NK-92 treated with Interleukin-12 subunit alpha and Interleukin-12 subunit beta, amount 100 ng/mL, for 24 hours (cell line): ENCODE measurements at regions not wholly inside any gene's neighbourhood (a gene's known extent, or its start where the extent isn't known, plus 50 kb on each side); places are given as distances from the start of the nearest gene placed in this dataset.
"Not testable (repeated sequence)": the region's sequence is repeated elsewhere in the genome, so short reads cannot be mapped to it uniquely, and the experiment has no call there.

Experiments used
- DNase-seq: peaks from one replicate; lab custom pipeline; 2025; lab: John Stamatoyannopoulos, UW

GRCh38 chr4:128454281-128454871 is 166.8 kb upstream of the PGRMC2 start:
- DNase-seq: peak; percentile 11

- DNase-seq: no peak
These were observed 164.8 kb upstream of the PGRMC2 start for GRCh38 chr4:128452415-128452814.

GRCh38 chr4:128451270-128451905 is 163.8 kb upstream of the PGRMC2 start:
- DNase-seq: no peak

- no peak for DNase-seq
These were observed 162.9 kb upstream of the PGRMC2 start for GRCh38 chr4:128450326-128451120.

- no peak for DNase-seq
These were observed 161.6 kb upstream of the PGRMC2 start for GRCh38 chr4:128449251-128449650.

- no peak for DNase-seq
These were observed 157.1 kb upstream of the PGRMC2 start for GRCh38 chr4:128444544-128445302.

GRCh38 chr4:128440923-128441322 is 153.3 kb upstream of the PGRMC2 start:
- no peak for DNase-seq

- DNase-seq: not testable (repeated sequence)
These were observed 149.4 kb upstream of the PGRMC2 start for GRCh38 chr4:128437023-128437422.

- not testable (repeated sequence) for DNase-seq
These were observed 141.5 kb upstream of the PGRMC2 start for GRCh38 chr4:128429023-128429613.

GRCh38 chr4:128428397-128428796 is 140.8 kb upstream of the PGRMC2 start:
- DNase-seq: no peak

GRCh38 chr4:128427832-128428366 is 140.3 kb upstream of the PGRMC2 start:
- DNase-seq: no peak

- DNase-seq: no peak
These were observed 137.2 kb upstream of the PGRMC2 start for GRCh38 chr4:128424527-128425497.

- DNase-seq: not testable (repeated sequence)
These were observed 134.7 kb upstream of the PGRMC2 start for GRCh38 chr4:128422296-128422695.

GRCh38 chr4:128416921-128417320 is 129.3 kb upstream of the PGRMC2 start:
- DNase-seq: no peak

- no peak for DNase-seq
These were observed 122.4 kb upstream of the PGRMC2 start for GRCh38 chr4:128410037-128410436.

GRCh38 chr4:128403586-128403985 is 116.0 kb upstream of the PGRMC2 start:
- DNase-seq: no peak

- no peak for DNase-seq
These were observed 107.2 kb upstream of the PGRMC2 start for GRCh38 chr4:128394778-128395177.

- no peak for DNase-seq
These were observed 105.6 kb upstream of the PGRMC2 start for GRCh38 chr4:128393101-128393704.

- no peak for DNase-seq
These were observed 102.9 kb upstream of the PGRMC2 start for GRCh38 chr4:128390475-128390996.

- DNase-seq: no peak
These were observed 101.2 kb upstream of the PGRMC2 start for GRCh38 chr4:128388796-128389195.
